ENCODE measurements at regions not wholly inside any gene's neighbourhood (a gene's known extent, or its start where the extent isn't known, plus 50 kb on each side); places are given as distances from the start of the nearest gene placed in this dataset.

- TF ChIP-seq ZNF589 (CRISPR knock-in tag; IDR thresholded peaks at IDR 0.05; ENCODE audit: low read depth) (no peak), CTCF (IDR thresholded peaks at IDR 0.05 in 2 of 3, conservative IDR thresholded peaks at IDR 0.05 in 1 of 3; ENCODE audit: insufficient read depth in 2 of 3, low read depth in 1 of 3, low read length in 3 of 3) (no peak), MTA3 (IDR thresholded peaks at IDR 0.05; ENCODE audit: borderline replicate concordance) (no peak), RFX5 (IDR thresholded peaks at IDR 0.05; ENCODE audit: low read depth, low read length) (no peak), ZZZ3 (IDR thresholded peaks at IDR 0.05) (no peak), NBN (IDR thresholded peaks at IDR 0.05; ENCODE audit: low read depth) (no peak), VEZF1 (CRISPR knock-in tag; IDR thresholded peaks at IDR 0.05) (no peak)
Measured at GRCh38 chr12:124093297-124093696, 120.3 kb downstream of the ZNF664 start.
